Renal cortex interstitium (tissue), 11 donors: ENCODE measurements at regions not wholly inside any gene's neighbourhood (a gene's known extent, or its start where the extent isn't known, plus 50 kb on each side); places are given as distances from the start of the nearest gene placed in this dataset.
"Not testable (repeated sequence)": the region's sequence is repeated elsewhere in the genome, so short reads cannot be mapped to it uniquely, and the experiment has no call there.

Experiments
- DNase-seq, 11 donors: peaks; one replicate each; pipeline ENCODE4 v3.0.0-alpha.2; 2013; ENCODE audit warnings: low read depth in 9 of 11, low spot score in 4 of 11; ENCODE audit errors: extremely low read depth in 1 of 11

DNA sequence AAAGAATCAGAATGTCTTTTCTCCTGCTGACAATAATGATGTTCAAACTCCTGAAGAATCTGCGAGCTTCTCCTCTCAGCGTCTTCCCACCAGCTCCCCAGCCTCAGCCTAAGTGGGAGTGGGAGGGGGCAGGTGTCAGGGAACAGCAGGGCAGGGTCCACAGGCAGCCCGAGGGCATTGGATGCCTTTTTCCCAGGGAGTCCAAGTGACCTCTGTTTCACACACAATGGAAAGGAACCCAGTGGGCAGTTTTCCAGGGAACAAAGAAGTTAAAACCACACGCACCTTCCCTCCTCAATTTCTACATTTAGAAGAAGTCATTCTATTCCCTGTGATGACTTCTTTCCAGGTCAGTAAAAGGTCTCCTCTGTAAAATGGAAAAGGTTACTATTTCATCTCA lies 278.5 kb downstream of the PARM1 start:
- DNase-seq, result no peak

- DNase-seq, result no peak
Measured at GRCh38 chr4:75207902-75208301, 275.0 kb downstream of the PARM1 start.

GRCh38 chr4:75195111-75195510 lies 262.2 kb downstream of the PARM1 start:
- no peak for DNase-seq

GRCh38 chr4:75194180-75194579 lies 261.3 kb downstream of the PARM1 start:
- no peak for DNase-seq

- not testable (repeated sequence) for DNase-seq
Measured at GRCh38 chr4:75192182-75192581, 259.3 kb downstream of the PARM1 start.

- DNase-seq, result no peak
Measured at GRCh38 chr4:75189711-75190335, 256.9 kb downstream of the PARM1 start.

DNA sequence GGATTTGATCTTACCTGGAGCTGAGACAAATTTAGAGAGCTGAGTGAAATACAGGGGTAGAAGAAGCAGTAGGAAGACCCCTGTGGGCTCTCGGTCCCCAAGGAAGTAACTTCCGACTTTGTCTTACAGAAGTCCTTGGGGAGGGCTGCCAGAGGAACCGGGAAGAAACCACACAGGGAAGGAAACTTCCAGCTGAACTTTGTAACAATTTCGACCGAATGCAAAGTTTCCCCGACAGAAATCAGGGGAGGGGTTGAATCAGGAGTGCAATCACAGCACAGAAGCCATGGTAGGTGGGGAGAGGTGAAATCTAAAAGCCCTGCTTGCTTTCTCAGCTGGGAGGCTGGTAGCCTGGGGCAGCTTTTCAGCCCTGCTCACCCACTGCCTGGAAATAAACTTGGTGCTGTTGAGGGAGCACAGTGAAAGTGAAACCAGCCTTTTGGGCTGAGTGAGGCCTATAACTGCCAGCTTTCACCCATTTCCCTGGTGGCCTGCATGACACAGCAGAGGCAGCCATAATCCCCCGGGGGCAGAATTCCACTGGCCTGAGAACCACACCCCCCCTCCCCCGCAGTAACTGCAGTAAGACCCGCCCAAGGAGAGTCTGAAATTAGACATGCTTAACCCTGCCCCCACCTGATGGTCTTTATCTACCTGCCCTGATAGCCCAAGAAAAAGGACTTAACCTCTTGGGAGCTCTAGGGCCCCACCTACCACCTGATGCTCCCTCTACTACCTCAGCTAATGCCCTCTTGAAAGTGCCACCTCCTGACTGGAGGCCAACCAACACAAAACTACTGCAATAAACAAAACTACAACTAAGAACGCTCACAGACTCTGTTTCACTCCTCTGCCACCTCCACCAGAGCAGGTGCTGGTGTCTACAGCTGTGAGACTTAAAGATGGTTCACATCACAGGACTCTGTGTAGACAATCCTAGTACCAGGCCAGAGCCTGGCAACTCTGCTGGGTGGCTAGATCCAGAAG lies 248.2 kb downstream of the PARM1 start:
- no peak for DNase-seq

GRCh38 chr4:75180217-75180616 lies 247.3 kb downstream of the PARM1 start:
- no peak for DNase-seq

- DNase-seq, result no peak
Measured at GRCh38 chr4:75179510-75179909, 246.6 kb downstream of the PARM1 start.

DNA sequence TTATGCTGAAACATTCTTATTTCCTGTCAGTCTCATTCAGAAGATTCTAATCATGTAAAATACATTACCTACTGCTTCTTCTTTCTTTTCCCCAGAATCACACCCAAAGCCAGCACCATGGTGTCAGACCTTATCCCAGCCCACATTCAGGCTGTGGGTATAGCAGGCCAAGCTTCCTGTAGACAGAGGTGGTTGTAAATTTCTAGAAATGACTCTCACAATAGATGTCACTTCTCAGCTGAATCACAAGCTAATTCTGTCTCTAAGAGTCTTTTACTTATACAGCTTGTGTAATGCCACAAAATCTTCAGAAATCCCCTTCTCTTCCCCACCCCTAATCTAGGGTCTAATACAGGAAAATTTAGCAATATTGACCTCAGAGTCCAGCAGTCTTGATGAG lies 239.6 kb downstream of the PARM1 start:
- no peak for DNase-seq

DNA sequence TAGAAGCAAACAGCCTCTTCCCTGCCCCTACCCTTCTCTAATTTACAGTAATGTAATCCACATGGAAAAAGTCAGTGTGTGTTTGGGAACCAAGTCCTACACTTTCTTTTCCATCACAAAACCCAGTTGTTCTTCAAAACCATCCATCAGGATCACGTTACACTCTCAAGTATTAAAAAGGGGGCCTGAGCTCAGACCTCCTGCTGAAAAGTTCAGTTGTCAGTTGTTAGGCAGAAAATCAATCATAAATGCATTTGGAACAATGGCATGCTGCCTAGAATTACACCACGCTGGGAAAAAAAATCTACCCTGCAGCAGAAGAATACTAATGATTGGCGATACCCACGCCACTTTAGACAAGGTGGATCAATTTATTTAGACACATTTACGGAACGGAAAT lies 236.5 kb downstream of the PARM1 start:
- DNase-seq, result no peak

- no peak for DNase-seq
Measured at GRCh38 chr4:75169020-75169419, 236.1 kb downstream of the PARM1 start.

DNA sequence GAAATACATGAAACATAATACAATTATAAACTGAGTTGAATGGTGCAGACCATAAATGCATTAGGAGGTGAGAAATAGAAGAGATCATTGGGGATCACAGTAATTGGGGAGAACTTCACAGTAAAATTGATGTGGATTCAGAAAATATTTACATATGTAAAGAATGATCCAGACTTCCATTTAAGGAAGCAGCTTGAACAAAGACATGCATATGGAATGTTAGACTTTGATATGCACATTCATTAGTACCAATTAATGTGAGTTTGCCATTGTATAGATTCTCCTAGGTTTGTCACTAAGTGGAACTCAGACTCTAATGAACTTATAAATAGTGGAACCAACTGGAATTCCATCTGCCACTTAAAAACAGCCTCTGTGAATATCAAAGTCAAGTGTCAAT lies 235.6 kb downstream of the PARM1 start:
- no peak for DNase-seq

DNA sequence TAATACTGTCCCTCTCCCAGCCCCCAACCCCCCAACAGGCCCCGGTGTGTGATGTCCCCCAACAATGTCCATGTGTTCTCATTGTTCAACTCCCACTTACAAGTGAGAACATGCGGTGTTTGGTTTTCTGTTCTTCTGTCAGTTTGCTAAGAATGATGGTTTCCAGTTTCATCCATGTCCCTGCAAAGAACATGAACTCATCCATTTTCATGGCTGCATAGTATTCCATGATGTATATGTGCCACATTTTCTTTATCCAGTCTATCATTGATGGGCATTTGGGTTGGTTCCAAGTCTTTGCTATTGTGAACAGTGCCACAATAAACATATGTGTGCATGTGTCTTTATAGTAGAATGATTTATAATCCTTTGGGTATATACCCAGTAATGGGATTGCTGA lies 232.2 kb downstream of the PARM1 start:
- DNase-seq, result not testable (repeated sequence)

DNA sequence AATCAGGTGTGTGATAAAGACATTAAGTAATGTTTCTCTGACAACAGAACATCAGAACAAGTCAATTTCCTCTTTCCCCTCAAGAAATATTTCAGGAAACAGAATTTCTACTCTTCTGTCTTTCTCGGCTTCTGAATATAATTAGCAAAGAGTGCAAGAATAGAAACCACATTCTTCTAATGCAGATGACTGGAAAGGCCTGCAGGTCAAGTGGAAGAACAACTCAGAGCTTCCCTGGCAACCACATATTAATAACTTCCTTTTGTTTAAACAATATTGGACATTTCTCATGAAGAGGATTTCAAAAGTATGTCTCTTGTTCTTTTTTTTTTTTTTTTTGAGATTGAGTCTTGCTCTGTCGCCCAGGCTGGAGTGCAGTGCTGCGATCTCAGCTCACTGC lies 225.5 kb downstream of the PARM1 start:
- no peak for DNase-seq

DNA sequence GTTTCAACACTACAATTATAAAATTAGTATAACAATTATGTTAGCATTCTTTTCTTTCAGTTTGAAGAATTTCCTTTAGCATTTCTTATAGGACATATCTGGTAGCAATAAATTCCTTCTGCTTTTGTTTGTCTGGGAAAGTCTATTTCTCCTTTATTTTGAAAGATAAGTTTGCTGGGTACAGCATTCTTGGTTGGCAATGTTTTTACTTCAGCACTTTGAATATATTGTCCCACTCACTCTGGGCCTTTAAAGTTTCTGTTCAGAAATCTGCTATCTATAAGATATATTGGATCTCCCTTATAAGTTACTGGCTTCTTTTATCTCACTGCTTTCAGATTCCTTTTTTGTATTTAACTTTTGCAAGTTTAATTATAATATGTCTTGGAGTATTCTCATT lies 222.1 kb downstream of the PARM1 start:
- no peak for DNase-seq

- no peak for DNase-seq
Measured at GRCh38 chr4:75146223-75146622, 213.3 kb downstream of the PARM1 start.

DNA sequence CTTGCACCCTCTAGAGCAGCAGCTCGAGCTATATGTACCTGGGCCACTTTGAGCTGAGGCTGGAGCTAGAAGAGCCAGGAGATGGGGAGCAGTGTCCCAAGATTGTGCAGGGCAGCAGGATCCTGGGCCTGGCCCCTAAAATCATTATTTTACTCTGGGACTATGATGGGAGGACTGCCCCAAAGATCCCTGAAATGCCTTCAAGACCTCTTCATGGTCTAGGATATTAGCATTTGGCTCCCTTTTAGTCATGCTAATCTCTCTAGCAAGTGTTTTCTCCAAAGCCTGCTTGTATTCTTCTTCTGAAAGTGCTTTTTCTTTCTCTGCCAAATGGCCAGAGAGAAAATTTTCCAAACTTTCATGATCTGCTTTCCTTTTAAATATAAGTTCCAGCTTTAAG lies 211.6 kb downstream of the PARM1 start:
- DNase-seq, result no peak

GRCh38 chr4:75142850-75143249 lies 209.9 kb downstream of the PARM1 start:
- no peak for DNase-seq

DNA sequence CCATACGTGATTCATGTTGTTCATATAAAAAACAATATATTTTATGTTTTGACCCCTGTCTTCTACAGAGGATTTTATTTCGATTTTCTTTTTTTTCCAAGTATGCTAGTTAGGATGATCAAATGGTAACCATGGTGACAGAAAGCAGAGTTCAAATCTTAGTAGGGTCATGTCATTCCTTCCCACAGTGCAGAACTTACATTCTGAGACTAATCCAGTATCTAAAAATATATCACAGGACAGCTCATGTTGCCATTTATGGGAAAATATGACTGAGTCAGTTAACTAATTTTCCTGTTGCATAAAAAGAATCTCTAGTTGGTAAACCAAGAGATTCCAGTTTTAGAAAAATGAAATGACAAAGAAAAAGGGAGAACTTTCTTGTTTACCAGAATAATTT lies 209.5 kb downstream of the PARM1 start:
- DNase-seq, result no peak

DNA sequence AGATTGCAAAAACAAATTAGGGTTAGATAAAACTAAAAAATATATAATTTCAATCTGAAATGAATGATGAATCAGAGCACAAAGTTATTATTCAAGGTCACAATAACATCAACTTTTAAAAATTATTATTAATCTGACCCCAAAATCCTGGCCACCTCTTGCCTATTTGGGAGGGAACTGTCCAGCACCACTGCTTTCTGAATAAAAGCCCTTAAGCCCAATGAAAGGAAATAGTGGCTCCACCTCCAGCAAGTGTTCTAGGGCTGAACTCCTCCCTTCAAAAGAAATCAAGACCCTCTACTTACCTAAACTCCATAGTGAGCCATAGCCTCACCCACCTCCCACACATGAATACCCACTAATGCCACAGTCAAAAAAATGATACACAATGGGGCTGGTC lies 208.2 kb downstream of the PARM1 start:
- DNase-seq, result no peak
